Upper lobe of right lung (tissue), 1 donor: ENCODE measurements at regions not wholly inside any gene's neighbourhood (a gene's known extent, or its start where the extent isn't known, plus 50 kb on each side); places are given as distances from the start of the nearest gene placed in this dataset.

Source experiments
- ATAC-seq: fragments of 200-7000 bp; cut with Tn5 transposase; one replicate; pipeline ENCODE4 v1.9.1; 2020; ENCODE audit warnings: mild to moderate bottlenecking, moderate library complexity
- DNase-seq: peaks from one replicate; pipeline ENCODE4 v3.0.0-alpha.2; 2020
- H3K27ac ChIP-seq: fragments of 200-600 bp; one replicate; pipeline ENCODE4 v1.8.0; 2022
- H3K27me3 ChIP-seq: fragments of 200-600 bp; one replicate; pipeline ENCODE4 v1.8.0; 2022; ENCODE audit warnings: mild to moderate bottlenecking
- H3K36me3 ChIP-seq: fragments of 200-600 bp; one replicate; pipeline ENCODE4 v1.8.0; 2022
- H3K4me1 ChIP-seq: fragments of 200-600 bp; one replicate; pipeline ENCODE4 v1.8.0; 2022
- H3K4me3 ChIP-seq: fragments of 200-600 bp; one replicate; pipeline ENCODE4 v1.8.0; 2022; ENCODE audit warnings: mild to moderate bottlenecking
- H3K9me3 ChIP-seq: fragments of 200-600 bp; one replicate; pipeline ENCODE4 v1.8.0; 2022
- CTCF ChIP-seq: fragments of 200-600 bp; IDR thresholded peaks from one replicate; pipeline ENCODE4 v1.8.0; 2022; ENCODE audit warnings: antibody characterized with exemption
- intact Hi-C: fragments of 100-400 bp; cut with DNase I; formaldehyde crosslinking; loops from one replicate; pipeline ENCODE4 v1.11.0; 2022
- donor health status: DM: no; HTN: yes; CAD: no; lungs with severe emphysema.

GRCh38 chr2:78890935-78891334 lies 134.6 kb upstream of the REG3G start:
- ATAC-seq (no peak), DNase-seq (no peak)
- Histone ChIP-seq H3K27me3 (no peaks in the 10 kb centered on the region), H3K36me3 (no peaks in the 10 kb centered on the region), H3K4me3 (no peak overlapping the region), H3K4me1 (no peaks in the 10 kb centered on the region), H3K27ac (no peak overlapping the region), H3K9me3 (no peaks in the 10 kb centered on the region)
- intact Hi-C loops, result no loop called here
- TF ChIP-seq CTCF, result no peak

DNA sequence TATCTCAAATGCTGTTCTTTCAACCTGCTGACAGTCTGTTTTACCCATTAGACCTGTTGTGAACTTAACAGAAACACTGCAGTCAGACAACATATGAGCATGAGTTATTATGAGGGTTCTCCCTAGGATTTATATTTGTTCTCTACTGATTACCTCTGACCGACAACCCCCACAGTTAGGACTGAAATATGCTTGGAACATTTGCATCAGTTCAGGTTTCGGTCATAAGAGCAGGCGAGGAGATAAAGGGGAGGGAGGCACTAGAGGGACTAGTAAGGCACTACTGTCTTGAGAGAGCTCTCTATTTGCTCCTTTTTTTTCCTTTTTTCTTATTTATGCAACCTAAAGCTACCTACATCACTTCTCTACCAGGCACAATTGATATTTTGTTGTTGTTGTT lies 133.2 kb upstream of the REG3G start:
- no peak for ATAC-seq
- H3K27ac ChIP-seq, result no peak overlapping the region
- intact Hi-C loops, result no loop called here

DNA sequence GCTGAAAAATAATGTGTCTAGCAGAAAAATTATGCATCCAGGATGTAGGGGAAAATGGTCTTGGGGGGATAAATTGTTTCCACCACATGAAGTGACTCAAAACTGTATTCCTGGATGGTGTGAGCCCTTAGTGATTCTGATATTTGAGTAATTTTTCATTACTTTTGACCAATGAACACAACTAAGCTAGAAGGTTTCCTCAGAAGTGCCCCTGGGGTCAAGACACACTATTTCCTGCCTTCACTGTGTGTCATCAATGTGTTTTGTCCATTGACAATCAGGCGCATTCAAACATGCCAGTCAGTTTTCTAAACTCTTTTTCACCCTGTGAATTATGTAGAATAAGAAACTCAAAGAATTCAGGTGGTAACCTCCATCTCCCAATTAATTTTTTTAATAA lies 130.5 kb upstream of the REG3G start:
- intact Hi-C loops, result no loop called here
- Histone ChIP-seq H3K27me3 (no peaks in the 10 kb centered on the region), H3K27ac (no peak overlapping the region), H3K4me1 (no peaks in the 10 kb centered on the region), H3K36me3 (no peaks in the 10 kb centered on the region), H3K9me3 (no peaks in the 10 kb centered on the region), H3K4me3 (no peak overlapping the region)
- DNase-seq (no peak), ATAC-seq (no peak)
- no peak for TF ChIP-seq CTCF

More for the DNA sequence above, 133.2 kb upstream of the REG3G start:
- Histone ChIP-seq H3K4me1 (no peaks in the 10 kb centered on the region), H3K36me3 (no peaks in the 10 kb centered on the region), H3K9me3 (no peaks in the 10 kb centered on the region), H3K4me3 (no peak overlapping the region), H3K27me3 (no peaks in the 10 kb centered on the region)
- DNase-seq, result no peak
- TF ChIP-seq CTCF, result no peak

DNA sequence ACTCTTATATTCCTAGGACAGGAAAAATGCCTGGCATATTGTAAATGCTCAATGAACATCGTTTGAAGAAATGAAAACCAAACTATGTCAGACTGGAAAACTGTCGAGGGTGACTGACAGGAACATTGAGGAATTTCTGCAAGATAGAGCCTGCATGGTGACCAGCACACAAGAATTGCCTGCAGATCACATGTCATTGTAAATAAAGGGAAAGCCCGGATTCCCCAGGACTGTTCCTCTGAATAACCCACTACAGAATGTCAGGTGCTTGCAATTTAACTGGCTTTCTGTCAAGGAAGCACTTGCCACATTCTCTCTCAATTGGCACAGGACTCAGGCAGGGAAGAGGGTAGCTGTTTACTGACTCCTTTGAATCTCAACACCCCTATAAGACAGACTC lies 129.0 kb upstream of the REG3G start:
- DNase-seq (no peak), ATAC-seq (no peak)
- H3K27ac ChIP-seq, result no peak overlapping the region
- TF ChIP-seq CTCF, result no peak
- no peaks in the 10 kb centered on the region for H3K36me3 ChIP-seq
- no peaks in the 10 kb centered on the region for H3K9me3 ChIP-seq
- no peak overlapping the region for H3K4me3 ChIP-seq
- intact Hi-C loops, result no loop called here
- H3K27me3 ChIP-seq, result no peaks in the 10 kb centered on the region
- H3K4me1 ChIP-seq, result no peaks in the 10 kb centered on the region

- DNase-seq, result no peak
- H3K27ac ChIP-seq, result no peak overlapping the region
- intact Hi-C loops, result no loop called here
- no peaks in the 10 kb centered on the region for H3K27me3 ChIP-seq
- no peak for TF ChIP-seq CTCF
- no peaks in the 10 kb centered on the region for H3K36me3 ChIP-seq
- no peaks in the 10 kb centered on the region for H3K9me3 ChIP-seq
- H3K4me3 ChIP-seq, result no peak overlapping the region
- no peak for ATAC-seq
- no peaks in the 10 kb centered on the region for H3K4me1 ChIP-seq
These were observed 118.4 kb upstream of the REG3G start for GRCh38 chr2:78907089-78907488.

GRCh38 chr2:78908973-78909372 lies 116.5 kb upstream of the REG3G start:
- Histone ChIP-seq H3K27ac (no peak overlapping the region), H3K4me1 (no peaks in the 10 kb centered on the region), H3K4me3 (no peak overlapping the region), H3K9me3 (no peaks in the 10 kb centered on the region), H3K27me3 (no peaks in the 10 kb centered on the region), H3K36me3 (no peaks in the 10 kb centered on the region)
- intact Hi-C loops, result no loop called here
- no peak for TF ChIP-seq CTCF
- DNase-seq (no peak), ATAC-seq (no peak)
